ENCODE measurements at regions not wholly inside any gene's neighbourhood (a gene's known extent, or its start where the extent isn't known, plus 50 kb on each side); places are given as distances from the start of the nearest gene placed in this dataset.

- DNase-seq = no peak
Measured at GRCh38 chr2:234243871-234244565, 193.5 kb downstream of the SPP2 start.

DNA sequence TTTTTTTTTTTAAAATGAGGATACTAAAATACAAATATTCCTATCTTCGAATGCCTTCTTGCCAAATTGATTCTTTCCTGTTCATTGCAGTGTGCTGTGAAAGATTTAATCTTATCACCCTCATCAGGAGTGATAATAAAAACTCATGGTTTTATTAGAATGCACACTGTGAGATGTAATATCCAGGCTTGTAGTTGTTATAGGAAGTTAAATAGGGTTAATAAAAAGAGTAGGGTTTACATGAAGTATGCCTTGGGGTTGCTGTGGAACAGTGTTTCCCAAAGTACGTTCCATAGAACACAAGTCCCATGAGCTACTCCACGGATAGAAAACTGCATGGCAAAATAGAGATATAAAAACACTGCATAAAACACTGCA, 191.9 kb downstream of the SPP2 start:
- no peak for DNase-seq

DNA sequence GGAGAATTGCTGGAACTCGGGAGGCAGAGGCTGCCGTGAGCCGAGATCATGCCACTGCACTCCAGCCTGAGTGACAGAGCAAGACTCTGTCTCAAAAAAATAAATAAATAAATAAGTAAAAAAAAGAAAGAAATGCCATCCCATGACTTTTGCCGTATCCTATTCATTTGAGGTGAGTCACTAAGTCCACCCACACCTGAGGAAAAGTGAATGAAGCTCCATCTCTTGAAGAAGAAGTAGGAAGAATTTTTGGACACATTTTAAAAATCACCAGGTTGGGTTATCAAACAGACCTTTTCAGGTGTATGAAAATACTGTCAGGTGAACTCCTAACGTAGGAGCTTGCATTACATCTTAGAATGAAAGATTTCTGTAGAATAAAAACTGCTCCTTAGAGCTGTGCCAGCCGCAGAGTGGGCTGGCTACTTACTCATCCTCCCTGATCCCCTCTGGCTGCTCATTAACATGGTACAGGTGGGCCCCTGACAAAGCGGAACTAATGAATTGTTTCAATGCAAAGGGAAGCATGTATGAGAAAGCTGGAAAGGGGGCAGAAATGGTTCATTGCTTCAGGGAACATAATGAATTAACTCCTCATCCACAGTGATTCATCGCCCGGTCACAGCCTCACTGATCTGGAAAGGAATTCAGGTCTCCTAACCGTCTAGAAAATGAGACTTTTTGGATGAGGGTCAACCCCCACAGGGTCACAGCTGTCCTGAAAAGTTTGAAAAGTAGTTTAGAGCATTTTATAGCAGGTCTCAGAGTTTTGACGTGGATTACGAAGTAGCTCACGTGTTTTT, 191.4 kb downstream of the SPP2 start:
- DNase-seq = no peak

- no peak for DNase-seq
Measured at GRCh38 chr2:234240917-234241316, 190.4 kb downstream of the SPP2 start.

DNA sequence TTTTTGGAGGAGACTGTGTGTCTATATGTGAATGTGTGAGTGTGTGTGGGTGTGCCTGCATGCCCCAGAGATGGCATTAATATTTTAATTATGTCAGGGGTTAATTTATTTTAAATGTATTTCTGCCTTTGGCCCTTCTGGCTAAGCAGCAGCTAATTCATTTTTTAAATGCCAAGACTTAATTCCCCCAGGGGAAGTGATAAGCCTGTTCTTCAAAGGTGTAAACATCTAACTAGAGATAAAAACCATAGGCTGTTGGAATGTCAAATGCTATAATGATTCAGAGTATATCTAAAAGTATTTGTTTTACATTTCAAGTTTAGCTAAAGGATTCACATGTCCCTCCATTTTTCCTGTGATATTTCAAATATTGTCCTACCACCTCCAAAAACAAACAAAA, 184.7 kb downstream of the SPP2 start:
- no peak for DNase-seq

- DNase-seq = no peak
Measured at GRCh38 chr2:234231460-234231859, 181.0 kb downstream of the SPP2 start.

DNA sequence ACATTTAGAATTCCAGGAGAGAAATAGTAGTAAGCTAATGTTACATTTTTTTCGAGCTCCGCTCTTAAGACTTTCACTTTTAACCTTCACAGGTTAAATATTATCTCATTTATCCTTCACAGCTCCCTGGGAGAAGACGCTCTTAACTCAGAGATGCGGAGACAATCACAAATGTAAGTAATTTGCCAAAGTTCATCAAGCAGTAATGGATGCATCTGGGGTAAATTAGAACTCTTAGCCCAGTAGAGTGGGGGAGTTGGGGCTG, 168.5 kb downstream of the SPP2 start:
- DNase-seq = no peak

DNA sequence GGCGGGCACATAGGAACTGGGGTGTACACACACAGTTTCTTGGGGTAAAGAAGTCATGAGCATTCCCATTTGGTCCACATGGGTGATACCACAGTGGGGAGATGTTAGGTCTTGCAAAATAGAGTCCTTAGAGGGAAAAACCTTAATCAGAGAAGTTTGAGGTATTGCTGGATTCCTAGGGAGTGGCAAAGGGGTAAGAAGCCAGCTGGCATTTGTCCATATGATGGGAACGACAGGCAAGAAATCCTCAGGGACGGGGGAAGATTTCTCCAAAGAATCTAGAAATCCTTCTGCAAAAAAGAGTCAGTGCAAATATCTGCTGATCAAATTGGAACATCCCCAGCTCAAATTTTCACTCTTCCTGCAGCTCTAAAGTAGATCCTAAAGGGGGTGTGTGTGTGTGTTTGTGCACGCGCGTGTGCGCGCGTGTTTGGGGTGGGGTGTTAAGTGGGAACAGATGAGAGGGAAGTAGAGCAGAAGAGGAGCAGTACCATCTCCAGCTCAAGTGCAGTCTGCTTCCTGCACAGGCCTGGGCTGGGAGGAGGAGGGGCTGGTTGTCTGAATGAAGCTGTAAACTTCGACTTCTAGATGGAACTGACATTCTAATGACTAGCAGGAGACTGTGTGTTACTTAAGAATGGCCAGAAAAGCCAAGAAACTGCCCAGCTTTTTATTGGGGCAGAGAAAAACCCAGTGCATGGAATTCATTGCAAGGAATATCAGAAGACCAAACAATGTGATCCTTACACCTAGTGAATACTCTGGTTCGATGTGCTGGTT, 168.0 kb downstream of the SPP2 start:
- DNase-seq = no peak

DNA sequence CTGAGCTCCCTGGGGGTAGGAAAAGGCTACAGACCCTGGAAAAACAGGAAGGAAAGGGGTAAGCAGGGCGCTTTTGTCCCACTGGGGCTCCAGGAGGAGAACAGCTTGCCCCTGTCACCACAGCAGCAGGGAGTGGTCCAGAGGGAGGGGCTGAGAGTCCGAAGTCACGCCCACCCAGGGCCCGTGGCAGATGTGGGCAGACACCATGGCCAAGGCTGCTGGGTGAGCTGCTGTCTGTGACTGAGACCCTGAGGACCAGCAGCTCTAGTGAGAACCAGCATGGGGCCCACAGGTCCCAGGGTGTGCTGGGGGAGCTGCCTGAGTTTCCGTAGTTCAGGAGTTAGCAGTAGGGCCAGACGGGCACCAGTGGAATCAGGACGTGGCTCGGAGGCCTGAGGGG, 162.0 kb downstream of the SPP2 start:
- DNase-seq = peak; percentile 22

DNA sequence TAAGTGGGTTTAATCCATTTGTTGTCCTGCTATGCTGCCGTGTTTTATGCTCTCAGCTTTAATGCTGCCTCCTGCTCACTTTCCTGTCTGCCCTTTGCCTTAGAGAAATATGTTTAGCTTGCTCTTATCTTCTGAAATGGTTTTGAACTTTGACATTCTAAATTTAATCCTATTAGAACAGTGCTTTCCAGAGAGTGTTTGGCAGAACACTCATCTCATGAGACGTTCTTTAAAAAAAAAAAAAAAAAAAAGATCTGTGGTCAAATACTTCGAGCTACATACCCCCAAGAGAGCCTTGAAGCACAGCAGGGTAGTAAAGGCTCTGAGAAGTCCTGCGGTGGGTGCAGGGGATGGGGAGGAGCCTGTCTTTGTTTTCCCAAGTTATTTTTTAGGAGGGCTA, 161.3 kb downstream of the SPP2 start:
- no peak for DNase-seq

- DNase-seq = no peak
Measured at GRCh38 chr2:234206738-234207137, 156.2 kb downstream of the SPP2 start.

GRCh38 chr2:234204480-234204879, 154.0 kb downstream of the SPP2 start:
- DNase-seq = no peak

GRCh38 chr2:234203135-234203984, 152.9 kb downstream of the SPP2 start:
- DNase-seq = peak; percentile 4

DNA sequence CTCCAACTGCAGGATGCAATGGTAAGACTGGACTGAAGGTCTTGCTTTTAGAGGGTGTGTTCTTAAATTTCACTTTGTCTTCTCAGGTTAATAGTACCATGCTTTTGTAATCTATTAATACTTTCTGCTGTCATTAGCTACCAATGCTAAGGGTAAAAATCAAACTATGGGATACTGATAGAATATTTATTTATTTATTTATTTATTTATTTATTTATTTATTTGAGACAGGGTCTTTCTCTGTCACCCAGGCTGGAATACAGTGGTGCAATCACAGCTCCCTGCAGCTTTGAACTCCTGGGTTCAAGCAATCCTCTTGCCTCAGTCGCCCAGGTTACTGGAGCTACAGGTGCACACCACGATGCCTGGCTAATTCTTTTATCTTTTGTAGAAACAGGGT, 152.1 kb downstream of the SPP2 start:
- no peak for DNase-seq

DNA sequence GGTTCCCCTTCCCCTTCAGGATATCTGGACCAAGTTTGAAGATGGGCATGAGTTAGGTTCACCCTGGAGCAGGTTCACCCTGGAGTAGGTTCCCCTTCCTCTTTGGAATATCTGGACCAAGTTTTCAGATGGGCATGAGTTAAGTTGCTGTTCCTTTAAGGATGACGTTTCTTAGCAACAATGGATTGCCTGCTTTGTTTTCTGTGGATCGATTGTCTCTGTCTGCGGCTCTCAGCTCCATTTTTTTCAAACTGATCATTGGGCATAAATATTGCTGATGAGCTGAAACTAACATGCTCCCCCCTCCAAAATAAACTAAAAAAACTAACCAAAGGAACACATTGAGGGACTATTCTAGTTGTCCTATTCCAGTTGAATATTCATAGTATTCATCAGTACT, 149.5 kb downstream of the SPP2 start:
- peak; percentile 8 for DNase-seq

DNA sequence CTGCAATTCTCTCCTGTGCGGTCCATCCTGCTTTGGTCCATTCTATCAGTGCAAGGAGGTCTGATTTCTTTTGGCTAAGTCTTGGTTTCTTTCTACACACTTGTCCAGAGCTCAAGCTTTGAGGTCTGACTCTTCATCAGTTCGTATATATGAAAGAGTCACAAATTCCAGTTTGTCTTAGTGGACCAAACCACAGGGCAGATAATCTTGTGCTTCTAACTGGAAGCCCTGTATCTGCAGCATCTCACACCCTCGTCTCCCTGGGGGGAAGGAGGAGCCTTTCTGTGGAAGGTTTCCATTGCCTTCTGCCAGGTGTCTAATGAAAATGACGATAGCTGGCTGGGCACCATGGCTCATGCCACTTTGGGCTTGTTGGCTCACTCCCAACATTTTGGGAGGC, 148.5 kb downstream of the SPP2 start:
- peak; percentile 1 for DNase-seq

- no peak for DNase-seq
Measured at GRCh38 chr2:234195516-234195915, 145.0 kb downstream of the SPP2 start.

GRCh38 chr2:234193977-234194563, 143.6 kb downstream of the SPP2 start:
- DNase-seq = no peak

- no peak for DNase-seq
Measured at GRCh38 chr2:234191819-234192407, 141.4 kb downstream of the SPP2 start.

DNA sequence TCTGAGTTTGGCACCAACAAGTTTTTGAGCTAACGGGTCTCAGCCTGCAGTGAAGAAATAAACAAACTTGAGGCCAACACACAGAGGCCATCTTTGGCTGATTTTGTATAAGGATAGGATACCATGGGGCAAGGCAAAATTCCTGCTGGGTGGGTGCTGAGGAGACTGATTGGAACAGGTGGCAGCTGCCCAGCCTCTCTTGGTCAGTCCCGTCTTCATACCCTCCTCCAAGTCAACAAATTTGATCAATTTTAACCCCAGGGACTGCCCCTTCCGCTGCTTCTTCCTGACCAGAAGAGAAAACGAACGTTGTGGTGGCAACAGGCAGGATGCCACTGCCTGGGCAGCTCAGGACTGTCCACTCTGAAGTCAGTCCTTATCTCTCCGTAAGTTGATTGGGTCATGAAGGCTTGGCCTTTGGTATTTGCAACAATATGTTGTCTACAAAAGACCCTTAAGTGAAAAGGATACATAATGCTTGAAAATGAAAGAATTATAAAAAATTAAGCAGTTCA, 139.3 kb downstream of the SPP2 start:
- no peak for DNase-seq

- no peak for DNase-seq
Measured at GRCh38 chr2:234189230-234189629, 138.7 kb downstream of the SPP2 start.

- DNase-seq = no peak
Measured at GRCh38 chr2:234187646-234188174, 137.2 kb downstream of the SPP2 start.

Data from NCI-H146 (cell line).